ENCODE measurements at regions not wholly inside any gene's neighbourhood (a gene's known extent, or its start where the extent isn't known, plus 50 kb on each side); places are given as distances from the start of the nearest gene placed in this dataset.
"Not testable (repeated sequence)": the region's sequence is repeated elsewhere in the genome, so short reads cannot be mapped to it uniquely, and the experiment has no call there.

DNA sequence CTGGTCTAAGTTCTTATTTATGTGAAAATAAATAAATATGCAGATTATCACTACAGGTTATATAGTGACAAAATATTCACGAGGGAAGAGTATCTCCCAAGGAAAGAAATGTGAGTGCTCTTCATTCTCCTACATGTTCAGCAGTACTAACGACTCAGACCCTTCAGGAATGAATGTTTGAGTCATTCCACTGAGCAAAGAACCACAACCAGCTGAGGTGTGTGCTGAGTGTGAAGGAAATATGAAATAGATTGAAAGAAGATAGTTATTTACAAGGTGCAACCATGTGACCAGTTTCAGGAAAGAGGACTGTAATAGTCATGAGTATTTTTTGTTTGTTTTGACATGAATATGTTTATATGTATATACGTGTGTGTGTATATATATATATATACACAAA, 228.7 kb downstream of the TUSC1 start:
- no peak for TF ChIP-seq POLR2A (IDR thresholded peaks at IDR 0.05)
- TF ChIP-seq, protein P1, sequence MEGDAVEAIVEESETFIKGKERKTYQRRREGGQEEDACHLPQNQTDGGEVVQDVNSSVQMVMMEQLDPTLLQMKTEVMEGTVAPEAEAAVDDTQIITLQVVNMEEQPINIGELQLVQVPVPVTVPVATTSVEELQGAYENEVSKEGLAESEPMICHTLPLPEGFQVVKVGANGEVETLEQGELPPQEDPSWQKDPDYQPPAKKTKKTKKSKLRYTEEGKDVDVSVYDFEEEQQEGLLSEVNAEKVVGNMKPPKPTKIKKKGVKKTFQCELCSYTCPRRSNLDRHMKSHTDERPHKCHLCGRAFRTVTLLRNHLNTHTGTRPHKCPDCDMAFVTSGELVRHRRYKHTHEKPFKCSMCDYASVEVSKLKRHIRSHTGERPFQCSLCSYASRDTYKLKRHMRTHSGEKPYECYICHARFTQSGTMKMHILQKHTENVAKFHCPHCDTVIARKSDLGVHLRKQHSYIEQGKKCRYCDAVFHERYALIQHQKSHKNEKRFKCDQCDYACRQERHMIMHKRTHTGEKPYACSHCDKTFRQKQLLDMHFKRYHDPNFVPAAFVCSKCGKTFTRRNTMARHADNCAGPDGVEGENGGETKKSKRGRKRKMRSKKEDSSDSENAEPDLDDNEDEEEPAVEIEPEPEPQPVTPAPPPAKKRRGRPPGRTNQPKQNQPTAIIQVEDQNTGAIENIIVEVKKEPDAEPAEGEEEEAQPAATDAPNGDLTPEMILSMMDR (IDR thresholded peaks at IDR 0.05 in 4 of 5, conservative IDR thresholded peaks at IDR 0.05 in 1 of 5): no peak
- intact Hi-C loops (cut with DNase I; ENCODE audit: low total_unique reads) (no loop called here), in situ Hi-C loops (cut with MboI; ENCODE audit: low sequenced_read_pairs in 4 of 4) (loop anchor here in 1 of 4 donors (25.0 kb wide), 1 partner anchor 88 kb away; no protein-coding TSS in a partner anchor)
- H3K4me3 ChIP-seq: no peak overlapping the region
- ATAC-seq: no peak
- H3K4me1 ChIP-seq: no peaks in the 10 kb centered on the region
- no peak overlapping the region for H3K27ac ChIP-seq
- no peak for DNase-seq
- H3K9me3 ChIP-seq: no peaks in the 10 kb centered on the region
- no peaks in the 10 kb centered on the region for H3K36me3 ChIP-seq
- H3K27me3 ChIP-seq: no peaks in the 10 kb centered on the region

DNA sequence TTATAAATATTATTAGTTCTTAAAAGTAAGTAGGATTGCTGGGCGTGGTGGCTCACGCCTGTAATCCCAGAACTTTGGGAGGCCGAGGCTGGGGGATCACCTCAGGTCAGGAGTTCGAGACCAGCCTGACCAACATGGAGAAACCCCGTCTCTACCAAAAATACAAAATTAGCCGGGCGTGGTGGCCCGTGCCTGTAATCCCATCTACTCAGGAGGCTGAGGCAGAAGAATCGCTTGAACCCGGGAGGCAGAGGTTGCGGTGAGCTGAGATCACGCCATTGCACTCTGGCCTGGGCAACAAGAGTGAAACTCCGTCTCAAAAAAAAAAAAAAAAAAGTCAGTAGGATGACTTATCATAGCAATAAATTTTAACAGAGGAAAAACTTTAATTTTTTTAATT, 232.5 kb downstream of the TUSC1 start:
- H3K9me3 ChIP-seq; H3K4me1 ChIP-seq; ATAC-seq; intact Hi-C loops (cut with DNase I; ENCODE audit: low total_unique reads); H3K4me3 ChIP-seq; H3K27me3 ChIP-seq; DNase-seq; H3K27ac ChIP-seq; H3K36me3 ChIP-seq: not testable (repeated sequence)
- in situ Hi-C loops (cut with MboI; ENCODE audit: low sequenced_read_pairs in 4 of 4): loop anchor here in 1 of 4 donors (25.0 kb wide), 1 partner anchor 92 kb away; no protein-coding TSS in a partner anchor

DNA sequence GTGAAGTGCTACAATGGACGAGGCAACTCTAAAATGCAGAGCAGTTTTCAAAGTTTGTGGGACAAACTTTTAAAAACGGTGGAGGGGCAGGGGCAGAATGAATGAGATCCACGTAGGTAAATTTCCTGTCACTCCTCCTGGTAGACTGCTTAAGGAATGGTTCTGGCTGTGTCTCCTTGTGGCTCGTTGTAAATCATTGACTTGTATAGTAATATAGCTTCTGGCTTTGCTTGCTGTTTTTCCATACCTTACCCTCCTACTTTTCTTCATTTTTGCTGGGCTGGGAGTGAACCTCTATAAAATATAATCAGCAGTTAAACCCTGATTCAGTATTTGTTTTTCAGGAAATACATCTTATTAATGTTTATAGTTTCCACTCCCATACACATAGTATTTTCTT, 235.7 kb downstream of the TUSC1 start:
- H3K9me3 ChIP-seq: no peaks in the 10 kb centered on the region
- DNase-seq (no peak), ATAC-seq (no peak)
- no peaks in the 10 kb centered on the region for H3K36me3 ChIP-seq
- in situ Hi-C loops (cut with MboI; ENCODE audit: low sequenced_read_pairs in 4 of 4) (loop anchor here in 1 of 4 donors (25.0 kb wide), 1 partner anchor 95 kb away; no protein-coding TSS in a partner anchor), intact Hi-C loops (cut with DNase I; ENCODE audit: low total_unique reads) (no loop called here)
- TF ChIP-seq, protein P1 (IDR thresholded peaks at IDR 0.05 in 4 of 5, conservative IDR thresholded peaks at IDR 0.05 in 1 of 5): no peak
- no peak for TF ChIP-seq POLR2A (IDR thresholded peaks at IDR 0.05)
- H3K4me3 ChIP-seq: no peak overlapping the region
- H3K4me1 ChIP-seq: no peaks in the 10 kb centered on the region
- no peaks in the 10 kb centered on the region for H3K27me3 ChIP-seq
- H3K27ac ChIP-seq: no peak overlapping the region

DNA sequence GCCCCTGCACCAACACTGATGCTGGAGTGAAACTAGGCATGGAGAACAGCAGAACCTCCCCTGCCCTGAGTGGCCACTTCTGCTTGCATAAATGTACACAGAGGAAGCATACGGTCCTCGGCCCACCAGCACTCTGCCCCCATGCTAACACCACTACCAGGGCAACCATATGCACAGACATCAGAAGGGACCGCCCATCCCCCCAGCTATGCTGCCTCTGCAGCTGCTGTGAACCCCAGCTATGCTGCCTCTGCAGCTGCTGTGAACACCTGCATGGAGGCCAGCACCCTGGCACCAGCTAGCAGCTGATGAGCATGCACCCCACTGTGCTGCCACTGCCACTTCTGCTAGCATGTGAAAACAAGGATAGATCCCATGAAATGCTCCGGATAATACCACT, 250.3 kb downstream of the TUSC1 start:
- TF ChIP-seq, protein P1 (IDR thresholded peaks at IDR 0.05 in 4 of 5, conservative IDR thresholded peaks at IDR 0.05 in 1 of 5): no peak
- TF ChIP-seq POLR2A (IDR thresholded peaks at IDR 0.05): no peak
- Histone ChIP-seq H3K4me3 (no peak overlapping the region), H3K9me3 (no peaks in the 10 kb centered on the region), H3K27ac (no peak overlapping the region), H3K36me3 (no peaks in the 10 kb centered on the region), H3K4me1 (no peaks in the 10 kb centered on the region), H3K27me3 (no peaks in the 10 kb centered on the region)
- DNase-seq: no peak
- in situ Hi-C loops (cut with MboI; ENCODE audit: low sequenced_read_pairs in 4 of 4) (loop anchor here in 1 of 4 donors (25.0 kb wide), 1 partner anchor 109 kb away; no protein-coding TSS in a partner anchor), intact Hi-C loops (cut with DNase I; ENCODE audit: low total_unique reads) (no loop called here)
- ATAC-seq: no peak

DNA sequence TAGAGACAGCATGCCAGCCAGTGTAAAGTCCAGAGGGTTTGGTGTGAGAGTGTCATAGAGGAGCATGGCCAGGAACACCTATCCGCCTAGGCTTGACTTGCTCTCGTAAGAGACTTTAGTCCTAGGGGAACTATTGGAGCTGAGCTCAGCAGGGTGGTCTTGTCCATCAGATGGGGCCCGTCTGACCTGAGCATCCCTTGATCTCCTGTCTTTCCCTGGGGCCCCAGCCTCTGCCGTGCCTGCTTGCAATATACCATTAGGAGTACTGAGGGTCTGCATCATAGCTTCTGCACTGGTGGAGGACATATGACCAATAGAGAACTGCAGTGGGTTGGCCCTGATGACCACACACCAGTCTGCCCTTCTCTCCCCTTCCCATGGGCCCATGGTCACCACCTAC, 251.0 kb downstream of the TUSC1 start:
- Histone ChIP-seq H3K36me3 (no peaks in the 10 kb centered on the region), H3K4me1 (no peaks in the 10 kb centered on the region), H3K9me3 (no peaks in the 10 kb centered on the region), H3K27me3 (no peaks in the 10 kb centered on the region), H3K27ac (no peak overlapping the region), H3K4me3 (no peak overlapping the region)
- DNase-seq (no peak), ATAC-seq (no peak)
- TF ChIP-seq POLR2A (IDR thresholded peaks at IDR 0.05): no peak
- TF ChIP-seq, protein P1 (IDR thresholded peaks at IDR 0.05 in 4 of 5, conservative IDR thresholded peaks at IDR 0.05 in 1 of 5): no peak
- intact Hi-C loops (cut with DNase I; ENCODE audit: low total_unique reads) (no loop called here), in situ Hi-C loops (cut with MboI; ENCODE audit: low sequenced_read_pairs in 4 of 4) (loop anchor here in 1 of 4 donors (25.0 kb wide), 1 partner anchor 110 kb away; no protein-coding TSS in a partner anchor)

Data from gastrocnemius medialis (tissue), 4 donors.